NOMO-1 treated with DMSO at 0.1 percent for 48 hours (cell line): ENCODE measurements at regions not wholly inside any gene's neighbourhood (a gene's known extent, or its start where the extent isn't known, plus 50 kb on each side); places are given as distances from the start of the nearest gene placed in this dataset.
A peak's percentile ranks its signal among the peaks of the same experiment; 100 is the strongest.
"Not testable (repeated sequence)": the region's sequence is repeated elsewhere in the genome, so short reads cannot be mapped to it uniquely, and the experiment has no call there.

Experiments
- DNase-seq: peaks from one replicate; lab custom pipeline; 2025; ENCODE audit not compliant: unreplicated experiment; lab: John Stamatoyannopoulos, UW

DNA sequence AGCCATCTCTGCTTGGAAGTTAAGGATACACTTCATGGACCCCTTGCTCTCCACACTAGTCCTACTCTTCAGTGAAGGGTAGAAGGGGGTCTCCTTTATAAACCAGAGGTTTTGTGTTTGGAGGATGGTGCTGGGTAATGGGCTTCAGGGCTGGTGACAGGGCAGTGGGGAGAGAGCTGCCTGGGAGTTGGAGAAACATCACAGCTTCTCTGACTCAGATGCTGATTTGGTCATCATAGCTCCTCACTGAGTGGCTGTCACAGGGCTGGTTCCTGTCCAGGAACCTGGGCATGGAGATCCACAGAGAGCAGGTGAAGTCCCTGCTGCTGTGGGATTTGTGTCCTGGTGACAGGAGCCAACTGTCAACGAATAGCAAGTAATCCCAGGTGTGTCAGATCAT is 333.9 kb upstream of the ATP10A start:
- no peak for DNase-seq

DNA sequence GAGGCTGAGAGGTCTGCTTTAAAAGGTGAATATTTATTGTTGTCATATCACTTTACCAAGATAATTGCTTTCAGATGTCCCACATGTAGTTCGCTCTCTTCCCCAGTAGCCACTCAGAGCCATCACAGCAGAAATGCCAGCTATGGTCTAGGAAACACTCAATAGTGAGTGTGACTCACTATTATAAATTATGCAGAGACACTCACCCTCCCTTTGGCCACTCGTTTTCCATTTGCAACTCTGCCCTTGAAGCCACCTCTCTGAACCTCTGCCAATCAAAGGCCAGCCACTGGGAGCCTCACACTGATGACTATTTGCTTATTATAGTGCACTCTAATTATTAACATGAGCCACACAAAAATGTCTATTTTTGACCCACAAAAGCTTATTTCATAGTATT is 328.1 kb upstream of the ATP10A start:
- no peak for DNase-seq

DNA sequence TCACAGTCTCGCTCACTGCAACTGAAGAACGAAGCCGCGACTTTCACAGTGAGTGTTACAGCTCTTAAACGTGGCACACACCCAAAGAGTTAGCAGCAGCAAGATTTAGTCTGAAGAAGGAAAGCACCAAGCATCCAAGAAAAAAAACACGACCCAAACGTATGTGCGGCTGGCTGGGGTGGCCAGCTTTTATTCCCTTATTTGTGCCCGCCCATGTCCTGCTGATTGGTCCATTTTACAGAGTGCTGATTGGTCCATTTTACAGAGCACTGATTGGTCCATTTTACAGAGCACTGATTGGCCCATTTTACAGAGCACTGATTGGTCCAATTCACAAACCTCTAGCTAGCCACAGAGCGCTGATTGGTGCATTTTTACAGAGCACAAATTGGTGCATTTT is 323.0 kb upstream of the ATP10A start:
- DNase-seq = not testable (repeated sequence)

DNA sequence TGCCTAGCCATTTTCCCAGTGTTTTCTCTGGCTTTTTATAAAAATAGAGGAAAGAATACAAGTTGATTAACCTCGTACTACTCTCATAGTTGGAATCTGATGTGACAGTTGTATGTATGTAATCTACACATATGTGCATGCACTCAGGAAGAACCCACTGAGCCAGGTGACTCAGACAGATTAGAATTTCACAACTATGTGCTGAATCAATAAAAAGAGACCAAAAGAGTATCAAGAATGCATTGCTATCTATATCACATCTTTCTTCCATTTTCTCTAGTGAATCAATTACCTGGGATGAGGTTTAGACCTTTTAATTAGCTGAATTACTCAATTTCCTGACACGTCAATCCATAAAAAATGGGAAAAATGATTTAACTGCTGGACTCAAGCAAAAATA is 319.3 kb upstream of the ATP10A start:
- no peak for DNase-seq

DNA sequence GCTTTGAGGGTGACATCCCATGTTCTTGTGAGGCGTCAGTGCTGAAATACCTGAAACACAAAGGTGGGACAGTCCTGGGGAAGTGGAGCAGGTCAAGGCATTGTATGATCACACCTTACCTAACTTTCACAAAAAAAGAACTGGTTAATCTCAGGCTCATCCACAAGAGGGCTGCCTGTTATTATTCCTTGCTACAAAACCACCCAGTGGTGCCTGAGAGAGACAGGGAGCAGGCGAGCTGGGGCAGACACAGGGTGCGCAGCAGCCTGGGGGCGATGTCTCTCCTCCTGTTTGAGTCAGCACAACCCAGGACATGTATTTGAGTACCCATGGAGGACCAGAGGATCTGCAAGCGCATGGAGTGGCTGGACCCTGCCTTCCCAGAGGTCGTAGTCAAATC is 316.8 kb upstream of the ATP10A start:
- no peak for DNase-seq

DNA sequence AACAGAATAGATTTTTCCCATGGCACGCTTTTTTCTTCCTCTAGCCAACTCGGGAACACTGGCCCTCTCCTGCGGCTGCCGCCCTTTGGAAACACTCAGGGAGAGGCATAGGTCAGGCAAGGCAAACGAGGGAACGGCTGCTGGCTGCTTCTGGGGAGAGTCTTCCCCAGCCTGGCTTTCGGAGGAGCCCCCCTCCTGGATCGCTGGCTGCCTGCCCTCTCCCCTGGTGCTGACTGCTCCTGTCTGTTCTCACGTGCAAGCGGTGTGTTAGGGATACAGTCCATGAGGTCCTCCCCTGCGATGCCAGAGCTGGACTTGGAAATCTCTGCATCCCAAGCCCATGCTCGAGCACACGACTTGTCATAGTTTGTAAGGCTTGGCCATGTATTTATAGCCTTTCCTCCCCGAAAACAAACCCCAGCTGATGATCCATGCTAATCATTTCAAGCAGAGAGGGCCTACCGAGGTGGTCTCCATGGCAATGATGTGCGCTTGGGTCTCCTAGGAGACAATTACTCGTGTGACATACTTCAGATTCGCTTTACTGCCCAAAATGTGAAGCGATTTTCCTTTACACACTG is 315.6 kb upstream of the ATP10A start:
- DNase-seq = no peak

DNA sequence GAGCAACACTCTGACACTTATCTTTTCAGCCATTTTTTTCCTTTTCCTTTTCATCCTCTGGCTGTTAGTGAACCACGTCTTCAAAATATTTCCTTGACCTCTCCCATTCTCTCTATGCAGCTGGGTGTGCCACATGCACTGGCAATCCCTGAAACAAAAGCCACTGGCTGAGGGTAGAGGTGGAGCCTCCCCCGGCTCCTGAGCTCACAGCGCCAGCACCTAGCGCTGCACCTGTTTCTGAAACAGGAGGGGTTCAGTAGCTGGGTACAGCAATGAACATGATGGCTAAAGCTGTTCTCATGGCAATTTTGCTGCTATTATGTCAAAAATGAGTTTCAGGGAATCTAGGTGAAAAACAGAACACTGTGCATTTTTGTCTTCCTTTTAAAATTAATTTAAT is 314.7 kb upstream of the ATP10A start:
- DNase-seq = no peak

DNA sequence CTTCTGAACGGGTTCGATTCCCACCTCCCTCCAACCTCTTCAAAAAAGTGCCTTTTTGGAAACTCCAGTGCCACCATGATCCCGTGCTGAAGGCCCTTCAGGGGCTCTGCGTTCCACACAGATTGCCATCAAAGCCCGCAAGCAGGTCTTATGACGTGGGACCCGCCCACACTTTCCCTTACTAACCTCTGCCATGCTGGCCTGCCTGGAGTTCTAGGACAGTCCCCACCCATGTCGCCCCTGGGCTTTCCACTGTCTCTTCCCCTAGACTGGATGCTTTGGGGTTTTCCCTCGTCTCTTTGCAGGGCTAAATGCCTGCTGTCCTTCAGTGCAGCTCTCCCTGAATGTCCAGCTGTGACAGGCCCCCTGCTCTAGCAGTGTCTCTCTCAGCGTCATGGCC is 313.7 kb upstream of the ATP10A start:
- no peak for DNase-seq

DNA sequence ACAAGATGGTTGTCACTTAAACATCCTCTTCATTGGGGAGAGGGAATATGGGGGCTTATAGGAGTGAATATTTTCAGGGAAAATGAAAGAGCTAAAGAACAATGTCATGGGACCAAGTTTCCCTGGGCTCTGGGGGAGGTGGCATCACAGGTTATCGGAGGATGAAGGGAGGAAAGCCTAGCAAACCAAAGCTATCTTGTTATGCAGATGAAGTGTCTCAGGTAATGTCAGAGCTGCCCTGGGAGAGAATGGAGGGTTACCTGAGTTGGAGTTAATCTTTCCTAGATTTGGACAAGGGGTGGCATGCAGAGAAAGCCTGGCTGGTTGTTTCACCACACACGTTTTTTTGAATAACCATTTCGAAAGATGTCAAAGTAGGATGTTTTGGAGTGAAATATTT is 308.1 kb upstream of the ATP10A start:
- no peak for DNase-seq

DNA sequence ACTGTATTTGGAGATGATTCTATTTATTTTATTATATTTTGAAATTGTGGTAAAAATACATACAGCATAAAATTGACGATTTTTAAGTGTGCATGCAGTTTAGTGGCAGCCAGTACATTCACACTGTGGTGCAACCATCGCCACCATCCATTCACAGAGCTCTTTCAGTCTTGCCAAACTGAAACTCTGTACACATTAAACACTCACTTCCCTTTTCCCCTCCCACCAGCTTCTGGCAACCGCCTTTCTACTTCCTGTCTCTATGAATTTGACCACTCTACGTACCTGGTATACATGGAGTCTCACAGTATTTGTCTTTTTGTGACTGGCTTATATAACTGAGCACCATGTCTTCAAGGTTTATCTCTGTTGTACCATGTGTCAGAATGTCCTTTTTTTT is 303.3 kb upstream of the ATP10A start:
- peak; percentile 76 for DNase-seq

DNA sequence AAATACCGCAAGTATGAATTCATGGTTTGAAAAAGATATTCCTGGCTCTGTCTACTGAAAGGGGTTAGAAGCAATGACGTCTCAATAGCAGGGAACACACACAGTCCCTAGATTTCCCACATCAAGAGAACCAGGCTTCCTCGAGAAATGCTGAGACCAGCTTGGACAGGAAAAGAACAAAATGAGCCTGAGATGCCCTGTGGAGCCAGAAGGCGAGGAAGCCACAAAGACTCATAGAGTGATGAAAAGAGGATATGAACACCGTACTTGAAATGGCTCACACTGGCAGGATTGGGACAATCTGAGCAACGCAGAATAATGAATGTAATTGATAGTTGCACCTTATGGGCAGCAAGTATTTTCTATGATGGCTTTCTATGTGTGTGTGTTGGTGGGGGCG is 302.4 kb upstream of the ATP10A start:
- no peak for DNase-seq

DNA sequence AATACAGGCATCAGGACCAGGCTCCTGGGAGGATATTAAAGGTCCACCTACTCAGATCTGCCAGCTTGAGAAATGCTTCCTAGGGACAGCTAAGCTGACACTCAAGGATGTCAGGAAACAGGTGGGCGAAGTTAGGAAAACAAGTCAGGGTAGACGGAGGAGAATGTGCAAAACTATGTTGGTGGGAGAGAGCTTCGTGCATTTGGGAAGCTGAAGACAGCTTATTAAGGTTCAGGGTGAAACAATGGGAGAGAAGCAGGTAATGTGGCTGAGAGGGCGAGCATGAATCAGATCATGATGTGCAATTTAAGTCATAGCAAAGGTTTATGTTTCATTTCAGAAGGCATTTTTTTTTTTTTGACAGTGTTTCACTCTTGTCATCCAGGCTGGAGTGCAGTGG is 297.2 kb upstream of the ATP10A start:
- DNase-seq = no peak

DNA sequence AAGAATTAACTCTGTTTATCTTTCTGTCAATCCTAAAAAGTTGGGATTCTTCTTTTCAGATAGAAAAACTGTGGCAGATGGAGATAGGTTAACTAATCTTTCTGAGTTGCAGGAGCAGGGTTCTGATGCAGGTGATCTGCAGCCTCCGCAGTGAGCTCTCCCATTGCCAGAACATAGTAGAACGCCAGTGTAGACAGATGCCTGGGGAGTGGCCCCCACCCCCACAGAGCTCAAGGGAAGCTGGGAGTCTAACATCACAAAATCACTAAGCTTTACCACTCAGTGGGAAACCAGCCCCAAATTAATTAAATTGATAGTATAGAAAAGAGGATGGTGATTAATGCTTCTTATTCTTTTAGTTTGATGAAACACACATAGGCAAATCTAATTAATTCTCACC is 295.0 kb upstream of the ATP10A start:
- DNase-seq = no peak

DNA sequence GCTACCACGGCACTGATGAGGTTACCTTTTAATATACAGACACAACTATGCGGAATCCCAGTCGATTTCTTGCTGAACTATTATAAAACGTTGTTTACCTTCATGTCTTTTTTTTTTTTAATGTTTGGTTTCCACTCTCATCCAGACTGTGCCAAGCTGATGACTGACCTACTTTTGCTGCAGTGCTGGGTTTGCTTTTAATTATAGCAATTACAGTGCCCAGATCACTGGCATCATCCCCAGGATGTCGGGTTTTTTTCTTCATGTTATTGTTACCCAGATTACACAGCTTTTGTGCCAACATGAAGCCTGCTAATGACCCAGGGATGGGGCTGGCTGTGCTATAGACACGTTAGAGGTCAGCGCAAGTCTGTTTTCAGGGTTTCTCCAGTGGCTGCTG is 294.0 kb upstream of the ATP10A start:
- no peak for DNase-seq

DNA sequence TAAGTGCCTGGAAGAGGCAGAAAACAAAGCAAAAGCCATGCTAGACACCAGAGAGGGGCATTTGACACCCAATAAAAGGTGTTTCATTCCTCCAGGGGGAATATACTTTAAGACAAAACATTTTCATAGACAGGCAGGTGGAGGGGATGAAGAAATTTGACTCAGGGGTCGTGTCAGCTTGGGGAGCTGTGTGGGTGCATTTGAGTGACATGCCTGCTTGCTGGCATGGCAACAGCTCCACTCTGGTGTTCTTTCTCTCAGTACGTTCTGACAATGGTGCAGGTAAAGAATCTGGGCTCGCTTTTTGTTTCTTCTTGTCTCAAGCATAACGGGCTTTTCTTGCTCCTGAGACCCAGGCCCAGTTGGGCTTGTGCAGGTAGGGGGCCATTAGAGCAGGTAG is 292.9 kb upstream of the ATP10A start:
- no peak for DNase-seq

DNA sequence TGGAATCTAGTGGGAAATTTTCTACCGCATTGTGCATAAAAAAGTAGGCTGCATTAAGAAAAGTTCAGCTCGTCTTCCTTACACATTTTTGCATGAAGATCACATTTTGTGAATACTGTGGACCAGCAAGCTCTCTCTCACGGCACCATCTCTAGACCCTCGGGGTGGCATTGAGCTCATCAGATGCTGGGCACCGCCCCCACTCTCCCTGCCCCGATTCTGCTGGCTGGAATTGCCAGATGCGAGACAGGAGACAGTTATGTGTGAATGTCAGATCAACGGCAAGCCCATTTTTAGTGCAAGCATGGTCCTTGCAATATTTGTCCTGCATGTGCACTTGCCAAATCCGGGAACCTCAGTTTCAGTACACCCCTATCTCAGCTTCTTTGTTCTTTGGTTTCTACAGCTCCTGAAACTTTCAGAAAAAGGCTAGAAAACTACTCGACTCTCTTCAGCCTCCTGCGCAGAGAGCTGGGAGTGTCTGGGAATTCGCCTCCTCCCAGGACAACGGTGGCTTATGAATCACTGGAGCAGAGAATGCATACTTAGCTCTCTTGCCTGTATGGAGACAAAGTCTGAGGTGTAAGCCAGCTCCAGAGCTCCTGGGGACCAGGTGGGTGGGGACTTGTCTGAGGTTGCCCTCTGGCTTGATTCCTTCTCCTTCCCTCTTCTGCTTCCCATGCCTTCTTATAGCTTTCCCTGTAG is 285.2 kb upstream of the ATP10A start:
- DNase-seq = no peak

DNA sequence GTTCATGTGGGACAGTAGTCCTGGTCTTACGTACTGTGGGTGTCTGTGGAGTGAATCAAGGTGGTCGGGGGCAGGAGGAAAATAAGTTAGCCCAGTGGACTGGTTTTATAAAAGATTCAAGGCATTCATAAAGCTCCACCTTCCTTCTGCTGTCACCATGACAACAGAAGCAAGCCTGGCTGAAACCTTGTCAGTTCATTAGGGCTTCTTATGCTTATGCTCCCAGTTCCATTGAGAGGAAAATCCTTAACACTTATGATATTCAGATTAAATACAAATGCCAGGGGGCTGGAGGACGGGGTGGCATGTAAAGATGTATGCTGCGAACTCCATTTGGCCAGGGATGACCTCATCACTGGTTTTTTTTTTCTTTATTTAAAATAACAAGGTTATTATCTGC is 283.1 kb upstream of the ATP10A start:
- DNase-seq = no peak

DNA sequence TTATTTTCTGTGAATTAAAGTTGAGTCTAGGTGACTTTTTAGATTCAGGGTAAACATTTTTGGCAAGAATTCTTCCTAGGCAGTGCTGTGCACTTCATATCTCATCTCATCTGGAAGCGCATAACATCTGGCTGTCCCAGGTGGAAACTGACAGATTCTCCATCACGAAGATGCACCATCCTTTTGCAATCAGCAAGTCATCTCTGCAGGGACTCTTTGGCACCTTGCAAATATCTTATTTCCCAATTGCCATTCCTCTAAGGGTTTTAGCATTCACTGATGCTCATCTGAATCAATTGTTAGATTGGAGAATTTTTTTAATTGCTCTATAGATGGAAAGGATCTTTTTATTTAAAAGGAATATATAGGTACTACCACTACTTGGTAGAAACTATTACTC is 282.7 kb upstream of the ATP10A start:
- no peak for DNase-seq

DNA sequence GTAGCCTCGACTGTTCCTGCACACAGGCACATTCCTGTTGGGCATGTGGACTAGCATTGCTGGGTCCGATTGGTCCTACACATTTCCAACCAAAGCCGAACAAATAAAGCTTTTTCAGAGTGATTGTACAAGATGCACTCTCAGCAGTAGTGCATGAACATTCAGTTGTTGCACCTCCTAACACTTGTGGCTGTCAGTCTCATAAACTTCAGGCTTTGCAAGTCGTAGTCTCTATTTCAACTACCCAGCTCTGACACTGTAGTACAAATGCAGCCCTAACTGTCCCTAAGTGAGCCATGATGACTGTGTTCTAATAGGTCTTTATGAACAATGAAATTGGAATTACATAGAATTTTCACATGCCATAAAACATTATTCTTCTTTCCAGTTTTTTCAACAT is 281.7 kb upstream of the ATP10A start:
- no peak for DNase-seq

DNA sequence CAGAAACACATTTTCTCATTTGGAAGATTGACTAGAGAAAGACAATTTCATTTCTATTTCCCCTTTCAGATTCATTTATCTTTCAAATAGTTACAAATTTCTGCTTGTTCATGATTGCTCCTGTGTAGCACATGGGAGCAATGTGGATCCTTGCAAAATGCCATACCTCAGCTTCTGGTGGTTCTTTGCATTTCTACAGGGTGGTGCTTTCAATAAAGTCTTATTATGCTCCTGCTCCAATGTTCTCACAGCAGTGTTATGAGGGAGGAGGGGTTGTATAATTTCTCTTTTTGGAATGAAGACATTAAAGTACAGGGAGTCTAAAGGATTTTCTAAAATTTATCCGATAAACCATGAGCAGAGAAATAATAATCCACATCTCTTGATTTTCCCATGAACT is 280.1 kb upstream of the ATP10A start:
- no peak for DNase-seq

DNA sequence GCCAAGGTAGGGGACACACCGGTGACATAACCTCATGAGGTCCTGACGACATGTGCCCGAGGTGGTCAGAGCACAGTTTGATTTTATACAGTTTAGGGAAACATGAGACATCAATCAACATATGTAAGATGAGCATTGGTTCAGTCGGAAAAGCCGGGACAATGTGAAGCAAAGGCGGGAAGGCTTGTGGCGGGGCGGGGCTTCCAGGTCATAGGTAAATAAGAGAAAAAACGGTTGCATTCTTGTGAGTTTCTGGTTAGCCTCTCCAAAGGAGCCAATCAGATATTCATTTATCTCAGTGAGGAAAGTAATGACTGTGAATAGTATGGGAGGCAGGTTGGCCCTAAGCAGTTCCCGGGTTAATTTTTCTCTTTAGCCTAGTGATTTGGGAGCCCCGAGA is 271.7 kb upstream of the ATP10A start:
- DNase-seq = no peak

DNA sequence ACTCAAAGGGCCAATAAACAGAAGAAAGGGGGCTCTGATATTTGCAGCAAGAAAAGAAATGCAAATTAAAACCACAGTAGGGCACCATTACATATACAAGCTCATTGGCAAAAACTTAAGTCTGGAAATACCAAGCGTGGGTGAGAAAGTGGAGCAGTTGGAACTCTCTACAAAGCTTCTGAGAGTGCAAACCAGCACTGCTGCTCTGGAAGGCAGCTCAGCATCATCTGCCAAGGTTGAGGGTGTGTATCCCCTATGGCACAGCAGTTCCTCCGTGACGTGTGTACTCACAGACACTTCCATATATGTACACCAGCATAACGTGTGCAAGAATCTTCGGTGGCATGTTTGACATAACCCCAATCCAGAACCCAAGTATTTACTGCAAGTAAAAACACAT is 271.0 kb upstream of the ATP10A start:
- no peak for DNase-seq

DNA sequence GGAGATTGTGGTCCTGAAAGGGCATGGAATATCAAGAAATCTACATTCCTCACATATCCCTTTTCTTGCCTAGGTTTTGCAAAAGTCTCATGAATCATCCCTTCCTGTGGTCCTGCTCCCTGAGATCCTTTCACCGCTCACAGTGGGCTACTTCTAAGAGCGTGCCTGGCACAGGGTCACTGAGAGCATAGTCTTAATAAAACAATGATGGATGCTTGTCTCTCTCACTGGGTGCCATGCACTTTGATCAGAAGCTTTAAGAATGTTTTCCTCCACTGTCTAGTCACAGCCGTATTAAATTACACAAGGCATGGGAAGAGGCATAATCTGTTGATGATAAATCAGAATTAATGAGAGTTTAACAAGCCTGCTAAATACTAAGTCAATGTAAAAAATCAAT is 269.7 kb upstream of the ATP10A start:
- DNase-seq = no peak
